IMR-90 (cell line): ENCODE measurements at regions not wholly inside any gene's neighbourhood (a gene's known extent, or its start where the extent isn't known, plus 50 kb on each side); places are given as distances from the start of the nearest gene placed in this dataset.

Experiments used
- BHLHE40 ChIP-seq: fragments of 150-350 bp; IDR thresholded peaks from 2 replicates; pipeline ENCODE4 v1.6.1; 2016; ENCODE audit warnings: mild to moderate bottlenecking, low read depth, low read length
- CEBPB ChIP-seq: IDR thresholded peaks from 2 replicates; pipeline ENCODE4 v1.6.1; 2012; ENCODE audit warnings: low read depth, low read length, improper control_type of control experiment
- CTCF ChIP-seq: conservative IDR thresholded peaks from 2 replicates; pipeline ENCODE4 v1.5.1; 2012; ENCODE audit warnings: mild to moderate bottlenecking, low read depth, low read length, improper control_type of control experiment
- FOS ChIP-seq: fragments of 150-350 bp; IDR thresholded peaks from 2 replicates; pipeline ENCODE4 v1.6.1; 2016; ENCODE audit warnings: low read depth, low read length
- MAFK ChIP-seq: IDR thresholded peaks from 2 replicates; pipeline ENCODE4 v1.6.1; 2012; ENCODE audit warnings: low read depth, low read length, improper control_type of control experiment
- MAZ ChIP-seq: IDR thresholded peaks from 2 replicates; pipeline ENCODE4 v1.6.1; 2012; ENCODE audit warnings: low read depth, mild to moderate bottlenecking, low read length, improper control_type of control experiment, moderate library complexity, borderline replicate concordance
- MXI1 ChIP-seq: IDR thresholded peaks from 2 replicates; pipeline ENCODE4 v1.6.1; 2012; ENCODE audit warnings: low read depth, mild to moderate bottlenecking, low read length, moderate library complexity, borderline replicate concordance
- NFE2L2 ChIP-seq: fragments of 150-350 bp; IDR thresholded peaks from 2 replicates; pipeline ENCODE4 v1.6.1; 2016; ENCODE audit warnings: low read depth, mild to moderate bottlenecking, low read length
- POLR2A ChIP-seq: IDR thresholded peaks from 2 replicates; pipeline ENCODE4 v1.6.1; 2012; ENCODE audit warnings: mild to moderate bottlenecking, low read depth, low read length
- RAD21 ChIP-seq: IDR thresholded peaks from 2 replicates; pipeline ENCODE4 v1.6.1; 2012; ENCODE audit warnings: low read length, improper control_type of control experiment
- RFX5 ChIP-seq: IDR thresholded peaks from 2 replicates; pipeline ENCODE4 v1.8.0; 2012; ENCODE audit warnings: low read depth, mild to moderate bottlenecking, low read length, moderate library complexity
- SMC3 ChIP-seq: fragments of 150-350 bp; IDR thresholded peaks from 2 replicates; pipeline ENCODE4 v1.6.1; 2016; ENCODE audit warnings: low read depth, mild to moderate bottlenecking, antibody characterized with exemption, low read length, moderate library complexity
- USF2 ChIP-seq: fragments of 150-350 bp; IDR thresholded peaks from 2 replicates; pipeline ENCODE4 v1.6.1; 2017; ENCODE audit warnings: mild to moderate bottlenecking, antibody characterized with exemption, low read length, low read depth

- TF ChIP-seq SMC3 (no peak), CTCF (no peak), POLR2A (no peak), BHLHE40 (no peak), USF2 (no peak), FOS (no peak), CEBPB (0 out of 2 replicates have a peak, but pooled peaks have one; percentile 28), RFX5 (no peak), NFE2L2 (no peak), MAZ (no peak), MXI1 (no peak), MAFK (no peak), RAD21 (no peak)
Measured at GRCh38 chr10:21452203-21452602, 73.3 kb downstream of the SKIDA1 start.
